ENCODE measurements at regions not wholly inside any gene's neighbourhood (a gene's known extent, or its start where the extent isn't known, plus 50 kb on each side); places are given as distances from the start of the nearest gene placed in this dataset.
A peak's percentile ranks its signal among the peaks of the same experiment; 100 is the strongest.

GRCh38 chr12:75909714-75910656 lies 121.6 kb downstream of the PHLDA1 start:
- 0 out of 2 replicates have a peak overlapping the region, but pooled peaks have one; percentile 34 for H3K4me2 ChIP-seq (ENCODE audit: low read depth, low read length)
- 58% methylated on average over 7 of the region's 7 CpGs for WGBS (ENCODE audit: low lambda C conversion rate)
- no peak overlapping the region for H3K9ac ChIP-seq (ENCODE audit: insufficient read depth, low read depth, low read length)
- peak overlapping the region; percentile 33 for H3K27ac ChIP-seq (ENCODE audit: extremely low read length, insufficient read depth, low read length)
- ATAC-seq (peak; percentile 69), DNase-seq (ENCODE audit: low spot score) (peak; percentile 29), FAIRE-seq (peak; percentile 30)
- POLR2A ChIA-PET = interaction anchor here (0.6 to 2.2 kb wide), 7 partner anchors 9 to 121 kb away, joined by 3 to 11 read pairs (median 4); partner anchors contain the start of gene PHLDA1
- H3K79me2 ChIP-seq (ENCODE audit: insufficient read depth, low read length) = no peaks in the 10 kb centered on the region
- no peaks in the 10 kb centered on the region for H3K27me3 ChIP-seq (ENCODE audit: control insufficient read depth in 1 of 2, insufficient read depth in 2 of 2, low read length in 2 of 2)
- no peaks in the 10 kb centered on the region for H3K9me3 ChIP-seq (ENCODE audit: low read length)
- H3K4me3 ChIP-seq (replicated peaks in 1 of 3; ENCODE audit: insufficient read depth in 1 of 3, low read depth in 2 of 3, low read length in 3 of 3) = no peak overlapping the region
- intact Hi-C loops (cut with micrococcal nuclease; ENCODE audit: unreplicated experiment) = no loop called here
- CTCF ChIA-PET (ENCODE audit: low intra/inter-chr PET ratio, low total read pairs) = no interaction called here
- no peaks in the 10 kb centered on the region for H4K20me1 ChIP-seq (ENCODE audit: insufficient read depth, low read length)
- in situ Hi-C loops (cut with HindIII; ENCODE audit: extremely low pct_ligation_motif_present, low pct_unique_long_range_greater_than_20kb) = no loop called here
- no peak overlapping the region for H2AFZ ChIP-seq (ENCODE audit: low read length)
- H3K4me1 ChIP-seq (ENCODE audit: insufficient read depth, low read length) = peaks cover 22% of the 10 kb centered on the region
- no TSS peak for BruUV-seq (replicated peaks)
- no peaks in the 10 kb centered on the region for H3K36me3 ChIP-seq (replicated peaks in 1 of 2; ENCODE audit: control insufficient read depth in 1 of 2, insufficient read depth in 2 of 2, low read length in 2 of 2)
- 0 out of 2 replicates have a peak, but pooled peaks have one; percentile 42 for TF ChIP-seq ONECUT2 (CRISPR knock-in tag; IDR thresholded peaks at IDR 0.05)
- 0 out of 2 replicates have a peak, but pooled peaks have one; percentile 22 for TF ChIP-seq GATAD2A (CRISPR knock-in tag; IDR thresholded peaks at IDR 0.05)
- TF ChIP-seq, protein P1, sequence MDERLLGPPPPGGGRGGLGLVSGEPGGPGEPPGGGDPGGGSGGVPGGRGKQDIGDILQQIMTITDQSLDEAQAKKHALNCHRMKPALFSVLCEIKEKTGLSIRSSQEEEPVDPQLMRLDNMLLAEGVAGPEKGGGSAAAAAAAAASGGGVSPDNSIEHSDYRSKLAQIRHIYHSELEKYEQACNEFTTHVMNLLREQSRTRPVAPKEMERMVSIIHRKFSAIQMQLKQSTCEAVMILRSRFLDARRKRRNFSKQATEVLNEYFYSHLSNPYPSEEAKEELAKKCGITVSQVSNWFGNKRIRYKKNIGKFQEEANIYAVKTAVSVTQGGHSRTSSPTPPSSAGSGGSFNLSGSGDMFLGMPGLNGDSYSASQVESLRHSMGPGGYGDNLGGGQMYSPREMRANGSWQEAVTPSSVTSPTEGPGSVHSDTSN (CRISPR knock-in tag; IDR thresholded peaks at IDR 0.05) = peak; percentile 57
- TF ChIP-seq SOX13 (IDR thresholded peaks at IDR 0.05) = no peak
- TF ChIP-seq SOX13 (CRISPR knock-in tag; conservative IDR thresholded peaks at IDR 0.05 in 1 of 2, IDR thresholded peaks at IDR 0.05 in 1 of 2) = peak in 1 of 2 experiments; percentile 37; a peak in 1 of 4 replicates
- TF ChIP-seq ZNF644 (CRISPR knock-in tag; IDR thresholded peaks at IDR 0.05; ENCODE audit: low read depth) = 0 out of 2 replicates have a peak, but pooled peaks have one; percentile 26
- TF ChIP-seq SALL1 (CRISPR knock-in tag; IDR thresholded peaks at IDR 0.05) = 0 out of 2 replicates have a peak, but pooled peaks have one; percentile 42
- no peak for TF ChIP-seq FOXA1 (IDR thresholded peaks at IDR 0.05)
- peak; percentile 29; the same call in 1 of the 2 replicates for TF ChIP-seq FOXA1 (CRISPR knock-in tag; IDR thresholded peaks at IDR 0.05)
- peak; percentile 53; the same call in 1 of the 2 replicates for TF ChIP-seq ZMYM4 (CRISPR knock-in tag; IDR thresholded peaks at IDR 0.05)
- TF ChIP-seq, protein P2, sequence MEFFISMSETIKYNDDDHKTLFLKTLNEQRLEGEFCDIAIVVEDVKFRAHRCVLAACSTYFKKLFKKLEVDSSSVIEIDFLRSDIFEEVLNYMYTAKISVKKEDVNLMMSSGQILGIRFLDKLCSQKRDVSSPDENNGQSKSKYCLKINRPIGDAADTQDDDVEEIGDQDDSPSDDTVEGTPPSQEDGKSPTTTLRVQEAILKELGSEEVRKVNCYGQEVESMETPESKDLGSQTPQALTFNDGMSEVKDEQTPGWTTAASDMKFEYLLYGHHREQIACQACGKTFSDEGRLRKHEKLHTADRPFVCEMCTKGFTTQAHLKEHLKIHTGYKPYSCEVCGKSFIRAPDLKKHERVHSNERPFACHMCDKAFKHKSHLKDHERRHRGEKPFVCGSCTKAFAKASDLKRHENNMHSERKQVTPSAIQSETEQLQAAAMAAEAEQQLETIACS (CRISPR knock-in tag; IDR thresholded peaks at IDR 0.05) = no peak
- TF ChIP-seq, protein P3, sequence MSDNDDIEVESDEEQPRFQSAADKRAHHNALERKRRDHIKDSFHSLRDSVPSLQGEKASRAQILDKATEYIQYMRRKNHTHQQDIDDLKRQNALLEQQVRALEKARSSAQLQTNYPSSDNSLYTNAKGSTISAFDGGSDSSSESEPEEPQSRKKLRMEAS (IDR thresholded peaks at IDR 0.05) = peak; percentile 37; the same call in 1 of the 2 replicates
- 0 out of 2 replicates have a peak, but pooled peaks have one; percentile 46 for TF ChIP-seq ZNF292 (CRISPR knock-in tag; IDR thresholded peaks at IDR 0.05; ENCODE audit: borderline replicate concordance, low read depth)
- TF ChIP-seq JARID2 (CRISPR knock-in tag; IDR thresholded peaks at IDR 0.05; ENCODE audit: insufficient replicate concordance) = no peak
- TF ChIP-seq NKX3-1 (CRISPR knock-in tag; IDR thresholded peaks at IDR 0.05) = no peak
- TF ChIP-seq, protein P4, sequence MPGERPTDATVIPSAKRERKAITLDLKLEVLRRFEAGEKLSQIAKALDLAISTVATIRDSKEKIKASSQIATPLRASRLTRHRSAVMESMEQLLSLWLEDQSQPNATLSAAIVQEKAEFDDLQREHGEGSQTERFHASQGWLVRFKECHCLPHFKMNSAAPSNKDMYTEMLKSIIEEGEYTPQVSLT (CRISPR knock-in tag; IDR thresholded peaks at IDR 0.05; ENCODE audit: borderline replicate concordance, low read depth) = no peak
- TF ChIP-seq ZNF331 (CRISPR knock-in tag; IDR thresholded peaks at IDR 0.05) = peak; percentile 64; the same call in 1 of the 2 replicates
